ENCODE measurements at regions not wholly inside any gene's neighbourhood (a gene's known extent, or its start where the extent isn't known, plus 50 kb on each side); places are given as distances from the start of the nearest gene placed in this dataset.

DNA sequence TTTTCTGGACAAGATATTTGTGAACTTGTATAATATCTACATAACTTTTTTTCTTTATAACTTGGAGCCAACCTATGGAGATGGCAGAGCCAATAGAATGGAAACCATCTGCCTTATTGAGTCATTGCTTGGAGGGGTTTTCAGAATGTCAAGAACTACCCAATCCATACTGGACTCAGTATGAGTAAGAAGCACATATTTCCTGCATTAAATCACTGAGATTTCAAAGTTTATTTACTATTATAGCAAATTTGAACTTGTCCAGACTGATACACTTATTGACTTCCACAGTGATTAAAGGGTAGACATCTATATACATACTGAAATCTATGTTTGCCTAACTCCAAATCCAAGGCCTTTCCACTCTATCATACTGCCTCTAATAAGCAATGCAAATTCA lies 704.0 kb downstream of the KCNA4 start:
- ATAC-seq (no peak), DNase-seq (no peak)
- H3K27me3 ChIP-seq (ENCODE audit: insufficient read depth in 3 of 3, low read length in 2 of 3) = no peaks in the 10 kb centered on the region
- H3K4me3 ChIP-seq = no peak overlapping the region
- H3K27ac ChIP-seq = no peak overlapping the region
- intact Hi-C loops (cut with DNase I) = no loop called here
- H3K36me3 ChIP-seq (ENCODE audit: insufficient read depth in 1 of 2, low read depth in 1 of 2) = no peaks in the 10 kb centered on the region
- TF ChIP-seq, protein P1, sequence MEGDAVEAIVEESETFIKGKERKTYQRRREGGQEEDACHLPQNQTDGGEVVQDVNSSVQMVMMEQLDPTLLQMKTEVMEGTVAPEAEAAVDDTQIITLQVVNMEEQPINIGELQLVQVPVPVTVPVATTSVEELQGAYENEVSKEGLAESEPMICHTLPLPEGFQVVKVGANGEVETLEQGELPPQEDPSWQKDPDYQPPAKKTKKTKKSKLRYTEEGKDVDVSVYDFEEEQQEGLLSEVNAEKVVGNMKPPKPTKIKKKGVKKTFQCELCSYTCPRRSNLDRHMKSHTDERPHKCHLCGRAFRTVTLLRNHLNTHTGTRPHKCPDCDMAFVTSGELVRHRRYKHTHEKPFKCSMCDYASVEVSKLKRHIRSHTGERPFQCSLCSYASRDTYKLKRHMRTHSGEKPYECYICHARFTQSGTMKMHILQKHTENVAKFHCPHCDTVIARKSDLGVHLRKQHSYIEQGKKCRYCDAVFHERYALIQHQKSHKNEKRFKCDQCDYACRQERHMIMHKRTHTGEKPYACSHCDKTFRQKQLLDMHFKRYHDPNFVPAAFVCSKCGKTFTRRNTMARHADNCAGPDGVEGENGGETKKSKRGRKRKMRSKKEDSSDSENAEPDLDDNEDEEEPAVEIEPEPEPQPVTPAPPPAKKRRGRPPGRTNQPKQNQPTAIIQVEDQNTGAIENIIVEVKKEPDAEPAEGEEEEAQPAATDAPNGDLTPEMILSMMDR (IDR thresholded peaks at IDR 0.05) = no peak
- H3K4me1 ChIP-seq = no peaks in the 10 kb centered on the region
- no peaks in the 10 kb centered on the region for H3K9me3 ChIP-seq

DNA sequence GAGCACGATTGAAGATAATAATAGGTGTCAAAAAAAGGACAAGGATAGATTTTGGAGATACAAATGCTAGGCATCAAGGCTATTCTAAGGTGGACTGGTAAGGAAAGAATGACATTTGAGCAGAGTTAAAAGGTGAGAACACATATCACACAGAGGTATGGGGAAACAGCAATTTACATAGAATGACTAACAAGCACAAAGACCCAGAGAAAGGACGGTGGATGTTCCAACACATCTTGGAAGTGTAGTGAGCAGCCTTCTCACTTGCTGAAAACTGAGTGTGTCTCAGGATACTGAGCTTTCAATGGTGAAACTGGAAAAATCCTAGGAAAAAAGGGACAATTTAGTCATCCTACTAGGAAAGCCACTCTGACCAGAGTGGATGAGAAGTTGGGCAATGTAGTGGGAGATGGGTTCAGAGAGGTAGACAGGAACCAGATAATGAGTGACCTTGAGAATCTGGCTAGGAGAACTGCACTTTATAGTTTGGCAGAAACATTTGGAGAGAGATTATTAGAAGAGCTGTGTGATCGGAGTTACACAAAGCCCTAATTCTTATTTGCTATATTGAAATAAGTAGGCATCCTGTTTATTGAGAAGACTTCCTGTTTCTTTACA lies 706.0 kb downstream of the KCNA4 start:
- WGBS, 3 donors = 56 to 67% (median 56%) methylated on average over 3 of the region's 3 CpGs
- DNase-seq (no peak), ATAC-seq (no peak)
- H3K27ac ChIP-seq = no peak overlapping the region
- H3K27me3 ChIP-seq (ENCODE audit: insufficient read depth in 3 of 3, low read length in 2 of 3) = no peaks in the 10 kb centered on the region
- intact Hi-C loops (cut with DNase I) = no loop called here
- H3K36me3 ChIP-seq (ENCODE audit: insufficient read depth in 1 of 2, low read depth in 1 of 2) = no peaks in the 10 kb centered on the region
- no peak overlapping the region for H3K4me3 ChIP-seq
- no peaks in the 10 kb centered on the region for H3K9me3 ChIP-seq
- no peaks in the 10 kb centered on the region for H3K4me1 ChIP-seq
- TF ChIP-seq, protein P1 (IDR thresholded peaks at IDR 0.05) = no peak

DNA sequence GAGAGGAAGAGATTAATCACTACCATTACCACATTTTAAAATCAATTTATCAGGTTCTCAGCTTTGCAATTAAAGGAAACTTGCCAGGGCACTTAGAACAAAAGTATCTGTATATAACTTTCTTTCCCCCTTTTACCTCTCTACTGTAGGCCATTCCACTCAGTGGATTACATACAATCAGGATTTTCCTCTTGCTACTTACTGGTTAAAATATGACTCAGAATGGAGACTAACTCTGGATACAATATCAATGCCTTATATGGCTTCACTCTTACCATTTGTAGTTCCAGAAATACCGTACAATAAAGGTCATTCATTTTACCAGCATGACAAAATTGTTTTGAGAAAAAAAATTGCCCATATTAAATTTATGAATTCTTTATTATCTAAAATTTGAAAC lies 706.8 kb downstream of the KCNA4 start:
- no peak for ATAC-seq
- Histone ChIP-seq H3K36me3 (ENCODE audit: insufficient read depth in 1 of 2, low read depth in 1 of 2) (no peaks in the 10 kb centered on the region), H3K4me3 (no peak overlapping the region), H3K27ac (no peak overlapping the region), H3K9me3 (no peaks in the 10 kb centered on the region), H3K4me1 (no peaks in the 10 kb centered on the region), H3K27me3 (ENCODE audit: insufficient read depth in 3 of 3, low read length in 2 of 3) (no peaks in the 10 kb centered on the region)
- intact Hi-C loops (cut with DNase I) = no loop called here
- TF ChIP-seq, protein P1 (IDR thresholded peaks at IDR 0.05) = no peak
- WGBS, 3 donors = 23 to 36% (median 33%) methylated on average over 1 of the region's 1 CpG
- DNase-seq = no peak

DNA sequence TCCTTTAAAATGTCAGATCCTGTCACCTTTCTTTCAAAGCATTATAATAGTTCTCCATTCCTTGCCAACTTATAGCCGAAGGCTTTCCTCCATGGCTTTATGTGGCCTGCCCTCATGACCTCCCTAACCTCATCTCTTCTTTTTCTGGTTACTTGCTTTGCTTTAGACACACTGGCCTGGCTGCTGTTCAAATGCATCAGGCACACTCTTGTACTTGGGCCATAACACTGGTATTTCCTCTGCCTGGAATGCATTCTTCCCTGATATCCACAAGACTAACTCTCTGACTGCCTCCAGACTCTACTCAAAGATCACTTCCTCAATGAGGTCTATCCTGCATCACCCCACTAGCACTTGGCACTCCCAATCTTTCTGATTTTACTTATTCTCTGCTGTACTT lies 710.3 kb downstream of the KCNA4 start:
- WGBS, 3 donors = 59 to 64% (median 62%) methylated on average over 1 of the region's 1 CpG
- H3K4me1 ChIP-seq = no peaks in the 10 kb centered on the region
- TF ChIP-seq, protein P1 (IDR thresholded peaks at IDR 0.05) = no peak
- H3K4me3 ChIP-seq = no peak overlapping the region
- H3K36me3 ChIP-seq (ENCODE audit: insufficient read depth in 1 of 2, low read depth in 1 of 2) = no peaks in the 10 kb centered on the region
- intact Hi-C loops (cut with DNase I) = no loop called here
- ATAC-seq (no peak), DNase-seq (no peak)
- H3K9me3 ChIP-seq = no peaks in the 10 kb centered on the region
- H3K27me3 ChIP-seq (ENCODE audit: insufficient read depth in 3 of 3, low read length in 2 of 3) = no peaks in the 10 kb centered on the region
- H3K27ac ChIP-seq = no peak overlapping the region

Data from psoas muscle (tissue), 7 donors.